HG03565 (cell line): ENCODE measurements at regions not wholly inside any gene's neighbourhood (a gene's known extent, or its start where the extent isn't known, plus 50 kb on each side); places are given as distances from the start of the nearest gene placed in this dataset.
"Not testable (repeated sequence)": the region's sequence is repeated elsewhere in the genome, so short reads cannot be mapped to it uniquely, and the experiment has no call there.

Source experiments
- ATAC-seq: cut with Tn5 transposase; IDR thresholded peaks from one replicate; pipeline ENCODE4 v1.9.1; 2021; ENCODE audit warnings: mild to moderate bottlenecking, moderate library complexity; ENCODE audit not compliant: unreplicated experiment

GRCh38 chr14:87449016-87449415 is 544.0 kb downstream of the GALC start:
- ATAC-seq, result no peak

- no peak for ATAC-seq
Measured at GRCh38 chr14:87443787-87444186, 549.2 kb downstream of the GALC start.

GRCh38 chr14:87443039-87443438 is 549.9 kb downstream of the GALC start:
- no peak for ATAC-seq

DNA sequence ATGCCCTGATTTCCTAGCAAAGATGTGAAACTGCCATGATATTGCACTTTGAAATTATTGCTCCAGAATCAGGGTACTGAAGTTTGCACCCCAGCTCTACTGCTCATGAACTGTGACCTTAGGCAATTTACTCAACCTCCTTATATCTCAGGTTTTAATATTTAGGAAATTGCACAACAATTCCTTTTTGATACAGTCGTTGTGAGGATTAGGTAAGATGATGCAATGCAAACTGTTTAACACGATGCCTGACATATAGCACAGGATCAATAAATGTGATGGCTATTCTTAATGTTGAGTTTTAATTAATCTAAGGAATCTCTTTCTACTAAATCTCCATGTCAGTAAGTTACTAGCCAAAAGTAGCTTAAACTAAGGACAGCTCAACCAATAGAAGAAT is 555.8 kb downstream of the GALC start:
- ATAC-seq, result no peak

DNA sequence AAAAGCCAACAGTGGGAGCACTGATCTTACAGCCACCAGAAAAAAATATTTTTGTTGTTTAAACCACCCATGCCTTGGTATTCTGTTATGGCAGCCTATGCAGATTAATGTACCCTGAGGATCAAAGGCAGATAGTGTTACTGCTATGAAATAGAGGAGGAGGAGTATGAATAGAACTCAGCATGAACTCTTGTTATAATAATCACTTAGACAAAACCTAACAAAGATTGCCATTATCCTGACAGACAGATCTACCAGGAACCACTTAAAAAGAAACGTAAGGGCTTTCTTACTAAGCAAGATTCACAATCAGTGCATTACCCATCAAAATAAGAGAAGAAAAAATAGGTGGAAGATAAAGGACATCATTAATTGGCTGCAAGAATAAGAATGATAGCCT is 558.3 kb downstream of the GALC start:
- no peak for ATAC-seq

DNA sequence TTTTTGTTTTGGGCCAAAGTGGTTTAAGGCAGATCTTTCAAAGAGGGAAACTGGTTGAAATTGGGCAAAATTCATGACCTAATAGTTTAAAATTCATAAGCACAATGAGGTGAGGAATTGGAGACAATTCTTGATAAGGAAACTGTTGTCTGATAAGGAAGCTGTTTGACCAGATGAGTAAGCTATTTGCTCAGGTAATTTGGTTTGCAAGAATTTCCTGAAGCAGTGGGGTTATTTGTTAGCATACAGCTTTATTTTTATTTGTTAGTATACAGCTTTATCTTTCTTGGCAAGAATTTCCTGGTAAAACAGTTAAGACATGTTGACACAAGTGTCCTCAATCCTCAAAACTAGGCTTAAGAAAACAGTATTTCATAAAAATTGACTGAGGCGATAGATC is 559.0 kb downstream of the GALC start:
- no peak for ATAC-seq

DNA sequence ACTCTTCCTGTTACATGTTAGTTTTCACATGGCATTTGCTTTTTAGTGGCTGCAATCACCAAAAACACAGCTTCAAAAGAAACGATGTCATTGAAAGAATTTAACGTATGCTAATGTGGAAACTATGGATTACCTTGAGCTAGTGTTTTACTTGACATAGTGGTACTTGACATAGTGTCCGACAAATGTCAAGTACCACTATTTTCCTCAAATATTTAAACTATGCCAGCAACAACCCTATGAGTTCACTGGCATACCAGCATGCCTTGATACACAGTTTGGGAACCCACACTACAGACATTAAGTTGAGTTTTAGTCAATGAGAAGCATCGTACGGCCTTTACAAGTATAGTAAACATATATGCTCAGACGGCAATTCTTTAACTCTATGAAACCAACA is 560.3 kb downstream of the GALC start:
- ATAC-seq, result no peak

DNA sequence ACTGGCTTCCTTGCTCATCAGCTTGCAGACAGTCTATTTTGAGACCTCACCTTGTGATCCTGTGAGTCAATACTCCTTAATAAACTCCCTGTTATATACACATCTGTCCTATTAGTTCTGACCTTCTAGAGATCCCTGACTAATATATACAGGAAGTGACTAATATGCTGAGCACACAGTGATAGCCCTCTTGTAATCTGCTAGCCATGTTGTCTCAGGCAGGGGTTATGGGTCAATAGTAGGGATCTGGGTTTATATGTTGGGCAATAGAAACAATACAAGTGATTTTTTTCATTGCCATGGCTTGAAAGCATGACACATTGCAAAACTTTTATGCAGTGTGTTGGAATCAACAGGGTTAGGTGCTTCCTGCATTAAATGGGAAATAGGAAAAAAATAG is 562.2 kb downstream of the GALC start:
- ATAC-seq, result no peak

- no peak for ATAC-seq
Measured at GRCh38 chr14:87430214-87430613, 562.8 kb downstream of the GALC start.

DNA sequence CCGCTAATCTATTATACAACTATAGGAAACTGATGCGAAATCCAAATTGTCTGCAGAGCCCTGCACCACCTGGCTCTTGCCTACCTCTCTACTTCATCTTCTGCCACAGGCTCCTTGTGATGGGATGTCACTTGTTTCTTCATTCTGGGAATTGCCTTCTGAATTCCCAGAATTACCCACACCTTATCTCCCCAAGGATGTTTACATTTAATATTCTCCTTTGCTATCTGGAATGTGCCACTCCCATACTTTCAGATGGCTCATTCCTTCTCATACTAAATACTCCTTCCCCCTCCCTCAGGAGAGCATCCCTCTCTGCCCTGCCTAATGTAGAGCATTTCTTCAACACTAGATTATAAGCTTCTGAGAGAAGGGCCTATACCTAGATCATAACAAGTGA is 573.1 kb downstream of the GALC start:
- ATAC-seq, result no peak

- ATAC-seq, result no peak
Measured at GRCh38 chr14:87411370-87411769, 581.6 kb downstream of the GALC start.

DNA sequence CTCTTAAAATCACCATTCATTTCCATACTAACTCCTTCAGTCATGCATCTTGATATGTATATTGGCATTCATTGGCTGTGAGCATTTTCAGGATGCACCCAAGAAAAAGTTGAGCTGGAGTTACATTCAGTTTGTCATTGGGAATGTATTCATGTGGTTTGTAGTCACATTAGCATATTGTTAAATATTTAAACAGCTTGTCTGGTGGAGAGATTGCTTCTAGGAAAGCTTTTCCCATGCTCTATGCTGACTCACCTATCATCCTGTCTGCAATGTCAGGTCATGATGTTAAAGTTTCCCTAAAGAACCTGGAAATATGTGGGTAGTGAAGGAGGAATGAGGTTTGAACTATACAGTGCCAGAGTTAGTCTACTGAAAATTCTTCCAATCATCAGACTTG is 583.6 kb downstream of the GALC start:
- ATAC-seq, result no peak

DNA sequence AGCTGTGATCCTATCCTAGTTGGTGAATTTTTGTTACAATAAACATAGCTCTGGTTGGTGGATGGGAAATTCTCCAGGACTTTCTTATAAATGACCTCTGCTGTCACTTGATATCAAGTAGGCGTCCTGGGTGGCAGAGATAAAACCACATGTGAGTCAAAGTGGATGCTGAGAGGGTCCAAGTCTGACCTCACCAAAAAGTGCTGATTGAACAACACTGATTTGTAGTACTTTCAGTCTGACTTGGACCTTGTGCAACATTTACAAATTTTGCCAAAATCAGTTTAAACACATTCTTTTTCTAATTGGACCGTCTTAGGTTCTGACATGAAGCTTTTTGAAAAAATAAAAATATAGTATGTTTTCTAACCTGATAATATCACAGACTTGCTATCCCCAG is 585.6 kb downstream of the GALC start:
- ATAC-seq, result no peak

DNA sequence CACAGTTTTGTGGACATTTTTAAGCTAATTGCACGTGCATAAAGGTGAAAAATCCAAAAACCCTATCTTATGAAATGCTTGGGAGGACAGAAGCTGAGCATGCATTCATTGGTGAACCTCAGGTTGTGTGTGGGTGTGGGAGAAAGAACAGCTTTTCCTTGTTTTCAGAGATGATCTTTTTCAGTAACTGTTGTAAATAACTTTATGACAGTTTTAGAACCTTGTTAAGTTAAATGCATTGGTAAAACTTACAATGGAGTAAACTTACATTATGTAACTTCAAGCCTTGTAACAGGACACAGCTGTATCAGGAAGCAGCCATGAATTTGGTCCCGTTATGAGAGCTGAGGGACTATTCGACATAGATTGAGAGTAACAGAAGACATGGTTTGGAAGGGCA is 587.4 kb downstream of the GALC start:
- no peak for ATAC-seq

- peak; percentile 60 for ATAC-seq
Measured at GRCh38 chr14:87397499-87397898, 595.5 kb downstream of the GALC start.

GRCh38 chr14:87391066-87391465 is 601.9 kb downstream of the GALC start:
- ATAC-seq, result no peak

DNA sequence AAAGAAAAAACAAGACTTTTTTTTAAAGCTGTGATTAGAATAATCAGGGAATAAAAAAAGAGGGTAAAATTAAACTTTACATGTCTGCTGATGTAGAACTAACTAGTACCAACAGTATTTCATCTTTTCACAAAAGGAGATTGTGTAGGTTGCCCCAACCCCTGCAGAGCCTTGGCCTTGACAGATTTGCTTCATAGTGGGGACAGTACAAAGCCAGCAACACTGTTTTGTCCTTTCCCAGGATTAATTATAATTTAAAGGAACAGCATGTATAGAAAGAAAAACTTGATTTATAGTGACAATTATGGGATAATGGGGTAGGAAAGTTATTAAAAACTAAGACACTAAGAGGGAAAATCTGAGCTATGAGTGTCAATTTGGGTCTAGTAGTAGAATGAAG is 604.0 kb downstream of the GALC start:
- no peak for ATAC-seq

- ATAC-seq, result no peak
Measured at GRCh38 chr14:87387806-87388205, 605.2 kb downstream of the GALC start.

- ATAC-seq, result no peak
Measured at GRCh38 chr14:87386524-87386923, 606.5 kb downstream of the GALC start.

DNA sequence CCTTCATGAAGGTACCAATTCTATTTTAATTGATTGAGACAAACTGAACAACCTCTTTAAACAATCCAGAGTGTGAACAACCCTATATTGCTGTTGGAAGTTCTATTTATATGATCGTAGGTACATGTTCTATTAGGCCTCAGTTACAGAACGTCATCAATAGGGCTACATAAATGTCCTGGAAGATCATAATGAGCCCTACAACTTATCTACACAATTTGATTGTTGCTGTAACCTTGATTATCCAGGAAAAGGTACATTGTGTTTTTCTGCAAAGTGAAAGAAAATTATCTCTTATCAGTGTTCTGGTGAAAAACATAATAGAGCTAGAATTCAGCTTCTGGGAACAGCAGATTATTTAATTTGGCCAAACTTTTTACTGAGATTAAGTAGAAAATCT is 612.9 kb downstream of the GALC start:
- ATAC-seq, result no peak

GRCh38 chr14:87368751-87369150 is 624.2 kb downstream of the GALC start:
- no peak for ATAC-seq

- ATAC-seq, result not testable (repeated sequence)
Measured at GRCh38 chr14:87360246-87360645, 632.7 kb downstream of the GALC start.

GRCh38 chr14:87351007-87351406 is 642.0 kb downstream of the GALC start:
- ATAC-seq, result no peak

DNA sequence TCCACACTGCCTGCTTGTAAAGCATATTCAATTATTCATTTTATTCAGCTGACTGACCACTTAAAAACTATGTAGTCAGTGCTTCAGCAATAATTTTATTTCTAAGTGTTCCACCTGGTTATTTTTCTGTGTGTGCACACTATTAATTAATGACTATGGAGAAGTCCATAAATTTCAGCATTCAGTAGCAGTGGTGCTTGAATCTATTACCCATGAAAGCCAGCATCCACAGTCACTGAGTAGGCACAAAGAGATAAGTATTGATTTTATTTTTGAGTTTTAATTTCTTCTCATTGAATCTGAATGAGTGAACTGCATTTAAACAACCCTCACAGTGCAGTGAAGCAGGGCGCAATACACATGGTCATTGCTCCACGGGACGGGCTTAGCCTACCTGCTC is 643.1 kb downstream of the GALC start:
- ATAC-seq, result no peak
